GM12878 (cell line): ENCODE measurements at regions not wholly inside any gene's neighbourhood (a gene's known extent, or its start where the extent isn't known, plus 50 kb on each side); places are given as distances from the start of the nearest gene placed in this dataset.

ENCODE experiments used
- BRCA1 ChIP-seq: IDR thresholded peaks from 2 replicates; pipeline ENCODE4 v1.6.1; 2011; ENCODE audit warnings: low read depth, low read length, improper control_type of control experiment
- CTCF ChIP-seq, 3 experiments: IDR thresholded peaks in 2 of 3; conservative IDR thresholded peaks in 1 of 3; 2 replicates each; pipeline ENCODE4 v1.5.1; 2011; ENCODE audit warnings: low read depth in 3 of 3, low read length in 3 of 3, mild to moderate bottlenecking in 3 of 3, control low read depth in 2 of 3, moderate library complexity in 2 of 3, inconsistent platforms in 1 of 3, mixed read lengths in 1 of 3; ENCODE audit not compliant: control insufficient read depth in 2 of 3, insufficient read depth in 1 of 3; ENCODE audit errors: extremely low read depth in 1 of 3
- ELK1 ChIP-seq: IDR thresholded peaks from 2 replicates; pipeline ENCODE4 v1.6.1; 2012; ENCODE audit warnings: low read depth, low read length, improper control_type of control experiment
- EZH2 ChIP-seq: IDR thresholded peaks from 2 replicates; pipeline ENCODE4 v1.6.1; 2012; ENCODE audit warnings: low read depth, mild to moderate bottlenecking, control low read depth, inconsistent platforms, low read length, borderline replicate concordance; ENCODE audit not compliant: control insufficient read depth
- MXI1 ChIP-seq: fragments of 150-350 bp; IDR thresholded peaks from 2 replicates; pipeline ENCODE4 v1.6.1; 2011; ENCODE audit warnings: low read depth, mild to moderate bottlenecking, inconsistent platforms, low read length, improper control_type of control experiment
- NFYA ChIP-seq: IDR thresholded peaks from 2 replicates; pipeline ENCODE4 v1.6.1; 2011; ENCODE audit warnings: low read depth, mild to moderate bottlenecking, low read length, improper control_type of control experiment, borderline replicate concordance
- RELA ChIP-seq: fragments of 450-650 bp; IDR thresholded peaks from 2 replicates; pipeline ENCODE4 v1.8.0; 2014; ENCODE audit warnings: borderline replicate concordance; ENCODE audit not compliant: partially characterized antibody
- SPI1 ChIP-seq: IDR thresholded peaks from 2 replicates; pipeline ENCODE4 v1.6.1; 2011; ENCODE audit warnings: low read depth, mild to moderate bottlenecking, low read length, moderate library complexity, borderline replicate concordance; ENCODE audit not compliant: insufficient read depth
- SUZ12 ChIP-seq: fragments of 200-600 bp; sonication (generic); IDR thresholded peaks from one replicate; pipeline ENCODE4 v1.6.1; 2018; ENCODE audit warnings: antibody characterized with exemption, mild to moderate bottlenecking; ENCODE audit not compliant: unreplicated experiment

GRCh38 chr4:10743357-10743756 lies 58.8 kb upstream of the CLNK start:
- no peak for TF ChIP-seq NFYA
- TF ChIP-seq ELK1 = no peak
- no peak for TF ChIP-seq CTCF (IDR thresholded peaks at IDR 0.05 in 2 of 3, conservative IDR thresholded peaks at IDR 0.05 in 1 of 3; ENCODE audit: control insufficient read depth in 2 of 3, extremely low read depth in 1 of 3, insufficient read depth in 1 of 3, low read depth in 3 of 3, low read length in 3 of 3)
- TF ChIP-seq SUZ12 = no peak
- peak; percentile 33 for TF ChIP-seq RELA
- TF ChIP-seq EZH2 = no peak
- peak; percentile 77 for TF ChIP-seq SPI1
- no peak for TF ChIP-seq BRCA1
- TF ChIP-seq MXI1 = no peak
